B cell (primary cell): ENCODE measurements at regions not wholly inside any gene's neighbourhood (a gene's known extent, or its start where the extent isn't known, plus 50 kb on each side); places are given as distances from the start of the nearest gene placed in this dataset.

ENCODE experiments used
- ATAC-seq: fragments of 200-7000 bp; cut with Tn5 transposase; one replicate; pipeline ENCODE4 v1.10.0; 2021; ENCODE audit warnings: low read depth, mild to moderate bottlenecking, moderate number of reproducible peaks, moderate library complexity
- CTCF ChIA-PET: fragments of 350-600 bp; sonication (Branson Sonifier 250); formaldehyde crosslinking; loops from one replicate; lab custom pipeline; 2021; ENCODE audit warnings: antibody characterized with exemption, inconsistent platforms; lab: Charles Lee
- POLR2A ChIA-PET: fragments of 350-600 bp; sonication (Branson Sonifier 250); formaldehyde crosslinking; loops from one replicate; lab custom pipeline; 2021; ENCODE audit warnings: antibody characterized with exemption; lab: Charles Lee
- DNase-seq: peaks from one replicate; pipeline ENCODE4 v3.0.0; 2013
- H2AFZ ChIP-seq: 2 replicates; pipeline ENCODE4 v1.6.1; 2012; ENCODE audit warnings: mild to moderate bottlenecking, low read depth, low read length; ENCODE audit not compliant: insufficient read depth, poor library complexity, severe bottlenecking
- H3K27ac ChIP-seq, 2 donors: 1 replicate in 1 of 2; 2 replicates in 1 of 2; pipeline ENCODE4 v1.5.1; 2012 to 2013; ENCODE audit warnings: low read length in 2 of 2, mild to moderate bottlenecking in 2 of 2, moderate library complexity in 1 of 2
- H3K27me3 ChIP-seq, 4 experiments: fragments of 200-600 bp in 1 of 4; sonication (generic) in 1 of 4; replicated peaks in 1 of 4; 1 replicate in 2 of 4; 2 replicates in 2 of 4; pipeline versions ENCODE4 v1.6.1 to v1.7.0; 2013 to 2016; ENCODE audit warnings: low read length in 3 of 4, mild to moderate bottlenecking in 2 of 4, mixed read lengths in 1 of 4, moderate library complexity in 1 of 4; ENCODE audit not compliant: insufficient read depth in 4 of 4, control insufficient read depth in 3 of 4; ENCODE audit errors: control extremely low read depth in 1 of 4
- H3K36me3 ChIP-seq, 2 experiments: replicated peaks in 1 of 2; 1 replicate in 1 of 2; 2 replicates in 1 of 2; pipeline versions ENCODE4 v1.6.1 to v1.7.1; 2013; ENCODE audit warnings: low read length in 1 of 2; ENCODE audit not compliant: insufficient read depth in 2 of 2, control insufficient read depth in 1 of 2; ENCODE audit errors: control extremely low read depth in 1 of 2, extremely low read depth in 1 of 2
- H3K4me1 ChIP-seq, 2 donors: fragments of 200-600 bp in 1 of 2; sonication (generic) in 1 of 2; 1 replicate in 1 of 2; 2 replicates in 1 of 2; pipeline versions ENCODE4 v1.5.1 to v1.6.1; 2013 to 2017; ENCODE audit warnings: low read length in 2 of 2; ENCODE audit not compliant: control insufficient read depth in 2 of 2, insufficient read depth in 2 of 2
- H3K4me2 ChIP-seq: replicated peaks from 2 replicates; pipeline ENCODE3; 2012; ENCODE audit warnings: mild to moderate bottlenecking, low read depth, low read length; ENCODE audit not compliant: poor library complexity, severe bottlenecking
- H3K4me3 ChIP-seq, 5 experiments: fragments of 200-600 bp in 1 of 5; sonication (generic) in 1 of 5; 1 replicate in 3 of 5; 2 replicates in 2 of 5; pipeline versions ENCODE4 v1.5.1 to v1.7.0; 2011 to 2016; ENCODE audit warnings: low read length in 4 of 5, mild to moderate bottlenecking in 4 of 5, low read depth in 2 of 5, control low read depth in 1 of 5, moderate library complexity in 1 of 5; ENCODE audit not compliant: insufficient read depth in 1 of 5; ENCODE audit errors: control extremely low read depth in 1 of 5, extremely low read depth in 1 of 5
- H3K79me2 ChIP-seq: fragments of 200-600 bp; sonication (generic); one replicate; pipeline ENCODE4 v1.6.0; 2016; ENCODE audit warnings: low read length; ENCODE audit not compliant: control insufficient read depth, insufficient read depth
- H3K9ac ChIP-seq: fragments of 200-600 bp; sonication (generic); 2 replicates; pipeline ENCODE4 v1.6.1; 2017; ENCODE audit warnings: mild to moderate bottlenecking, low read length, moderate library complexity
- H3K9me3 ChIP-seq, 3 donors: one replicate each; pipeline versions ENCODE4 v1.6.1 to v1.7.1; 2013; ENCODE audit warnings: low read length in 2 of 3; ENCODE audit not compliant: control insufficient read depth in 2 of 3, insufficient read depth in 1 of 3; ENCODE audit errors: control extremely low read depth in 1 of 3
- H4K20me1 ChIP-seq: 2 replicates; pipeline ENCODE4 v1.6.0; 2012; ENCODE audit warnings: mild to moderate bottlenecking, low read length; ENCODE audit not compliant: insufficient read depth, control insufficient read depth, poor library complexity, severe bottlenecking
- H3K27ac Mint-ChIP-seq: one replicate; pipeline ENCODE4 v1.8.0; 2021; ENCODE audit warnings: mixed read lengths
- H3K27me3 Mint-ChIP-seq: one replicate; pipeline ENCODE4 v1.8.0; 2021; ENCODE audit warnings: mixed read lengths
- H3K4me1 Mint-ChIP-seq: one replicate; pipeline ENCODE4 v1.8.0; 2021; ENCODE audit warnings: mixed read lengths
- H3K4me3 Mint-ChIP-seq: one replicate; pipeline ENCODE4 v1.8.0; 2021; ENCODE audit warnings: mixed read lengths
- H3K9me3 Mint-ChIP-seq: one replicate; pipeline ENCODE4 v1.8.0; 2022; ENCODE audit warnings: mixed read lengths; ENCODE audit not compliant: insufficient read depth
- EZH2 ChIP-seq: IDR thresholded peaks from 2 replicates; pipeline ENCODE4 v1.6.1; 2012; ENCODE audit warnings: borderline replicate concordance, low read depth, mild to moderate bottlenecking, moderate library complexity, low read length; ENCODE audit not compliant: insufficient read depth, poor library complexity, severe bottlenecking
- WGBS: methylation state at CpG from one replicate; pipeline ENCODE4 v1.1.5; 2013; ENCODE audit warnings: missing lambda C conversion rate; ENCODE audit not compliant: insufficient coverage; 5-methylcytosine and 5-hydroxymethylcytosine counted together
- intact Hi-C: fragments of 100-400 bp; cut with micrococcal nuclease; formaldehyde crosslinking; loops from one replicate; pipeline ENCODE4 v1.10.0; 2022
- TF ChIP-seq, protein P1 (sequence below): fragments of 200-600 bp; IDR thresholded peaks from one replicate; pipeline ENCODE4 v1.8.0; 2022; ENCODE audit warnings: antibody characterized with exemption, mild to moderate bottlenecking

DNA sequence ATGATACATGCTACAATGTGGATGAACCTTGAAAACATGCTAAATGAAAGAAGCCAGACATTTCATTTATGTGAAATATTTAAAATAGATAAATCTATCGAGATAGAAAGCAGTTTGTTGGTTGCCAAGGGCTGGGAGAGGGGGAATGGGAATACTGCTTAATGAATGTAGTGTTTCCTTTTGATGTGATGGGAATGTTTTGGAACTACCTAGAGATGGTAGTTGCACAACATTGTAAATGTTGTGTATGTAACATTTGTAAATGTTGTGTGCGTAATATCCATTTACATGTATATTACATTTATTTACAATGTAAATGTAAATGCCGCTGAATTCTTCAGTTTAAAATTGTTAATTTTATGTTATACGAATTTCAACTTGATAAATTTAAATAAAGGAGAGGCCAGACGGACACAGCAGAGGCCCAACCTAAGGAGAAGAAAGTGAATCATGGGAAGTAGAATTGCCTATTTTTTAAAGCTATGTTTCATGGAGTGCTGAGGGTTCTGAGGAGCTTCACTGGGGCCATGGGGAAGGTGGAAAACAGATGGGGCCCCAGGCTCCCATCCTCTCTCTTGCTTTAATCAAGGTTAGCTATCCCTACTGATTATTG is 60.0 kb upstream of the TEX13D start:
- Histone ChIP-seq H3K4me2 (no peak overlapping the region), H2AFZ (no peak overlapping the region), H4K20me1 (no peaks in the 10 kb centered on the region), H3K36me3 (no peaks in the 10 kb centered on the region), H3K79me2 (no peaks in the 10 kb centered on the region), H3K4me3 (no peak overlapping the region), H3K9ac (no peak overlapping the region), H3K27me3 (no peaks in the 10 kb centered on the region), H3K9me3 (no peaks in the 10 kb centered on the region), H3K27ac (no peak overlapping the region), H3K4me1 (no peaks in the 10 kb centered on the region)
- ChIA-PET CTCF (no interaction called here), POLR2A (no interaction called here)
- WGBS, result no CpG with 5 or more reads among the region's 5 CpGs
- H3K4me1 Mint-ChIP-seq, result no peaks in the 10 kb centered on the region
- no peaks in the 10 kb centered on the region for H3K27me3 Mint-ChIP-seq
- ATAC-seq (no peak), DNase-seq (no peak)
- TF ChIP-seq EZH2, result no peak
- TF ChIP-seq, protein P1, sequence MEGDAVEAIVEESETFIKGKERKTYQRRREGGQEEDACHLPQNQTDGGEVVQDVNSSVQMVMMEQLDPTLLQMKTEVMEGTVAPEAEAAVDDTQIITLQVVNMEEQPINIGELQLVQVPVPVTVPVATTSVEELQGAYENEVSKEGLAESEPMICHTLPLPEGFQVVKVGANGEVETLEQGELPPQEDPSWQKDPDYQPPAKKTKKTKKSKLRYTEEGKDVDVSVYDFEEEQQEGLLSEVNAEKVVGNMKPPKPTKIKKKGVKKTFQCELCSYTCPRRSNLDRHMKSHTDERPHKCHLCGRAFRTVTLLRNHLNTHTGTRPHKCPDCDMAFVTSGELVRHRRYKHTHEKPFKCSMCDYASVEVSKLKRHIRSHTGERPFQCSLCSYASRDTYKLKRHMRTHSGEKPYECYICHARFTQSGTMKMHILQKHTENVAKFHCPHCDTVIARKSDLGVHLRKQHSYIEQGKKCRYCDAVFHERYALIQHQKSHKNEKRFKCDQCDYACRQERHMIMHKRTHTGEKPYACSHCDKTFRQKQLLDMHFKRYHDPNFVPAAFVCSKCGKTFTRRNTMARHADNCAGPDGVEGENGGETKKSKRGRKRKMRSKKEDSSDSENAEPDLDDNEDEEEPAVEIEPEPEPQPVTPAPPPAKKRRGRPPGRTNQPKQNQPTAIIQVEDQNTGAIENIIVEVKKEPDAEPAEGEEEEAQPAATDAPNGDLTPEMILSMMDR, result no peak
- no peak overlapping the region for H3K4me3 Mint-ChIP-seq
- intact Hi-C loops, result no loop called here
- no peak overlapping the region for H3K27ac Mint-ChIP-seq
- no peaks in the 10 kb centered on the region for H3K9me3 Mint-ChIP-seq

DNA sequence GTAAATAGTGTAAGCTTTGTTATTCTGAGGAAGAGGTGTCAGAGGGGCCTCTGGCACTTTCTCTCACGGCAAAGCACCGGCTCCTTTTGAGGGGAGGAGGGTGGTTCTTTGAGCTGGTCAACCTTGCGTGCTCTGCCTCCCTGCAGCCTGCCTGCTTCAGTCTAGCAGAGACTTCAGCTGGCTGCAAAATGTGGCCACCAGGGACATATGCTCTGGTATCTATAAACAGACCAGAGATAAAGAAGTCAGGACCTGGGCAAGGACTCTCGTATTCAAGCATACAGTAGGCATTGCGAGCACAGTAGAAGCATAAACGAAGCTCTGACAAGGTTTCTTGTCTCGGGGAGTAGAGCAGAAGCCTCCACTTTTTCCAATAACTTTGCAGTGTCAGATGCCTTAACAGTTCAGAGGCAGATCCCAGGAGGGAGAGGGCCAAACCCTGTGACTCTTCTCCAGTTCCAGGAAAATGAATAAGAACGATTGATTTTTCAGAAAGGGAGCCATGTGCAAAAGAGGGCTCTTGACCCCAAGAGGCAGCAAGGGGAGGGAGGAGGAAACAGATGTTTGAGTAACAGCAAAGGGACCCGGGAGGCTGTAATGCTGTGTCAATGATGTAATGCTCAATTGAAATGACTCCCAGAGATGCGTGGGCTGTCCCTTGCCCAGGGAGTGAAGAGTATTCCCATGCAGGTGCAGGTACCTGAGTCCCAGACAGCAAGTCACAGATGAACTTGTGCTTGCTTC is 57.9 kb upstream of the TEX13D start:
- no peak overlapping the region for H3K27ac Mint-ChIP-seq
- DNase-seq, result no peak
- no peak overlapping the region for H2AFZ ChIP-seq
- H3K27ac ChIP-seq, result no peak overlapping the region
- ChIA-PET CTCF (no interaction called here), POLR2A (no interaction called here)
- H3K4me1 ChIP-seq, result no peaks in the 10 kb centered on the region
- no peaks in the 10 kb centered on the region for H3K27me3 Mint-ChIP-seq
- no peaks in the 10 kb centered on the region for H3K36me3 ChIP-seq
- no peak for ATAC-seq
- 63% methylated on average over 8 of the region's 10 CpGs for WGBS
- H3K9me3 Mint-ChIP-seq, result no peaks in the 10 kb centered on the region
- H3K27me3 ChIP-seq, result no peaks in the 10 kb centered on the region
- H3K4me2 ChIP-seq, result no peak overlapping the region
- no peaks in the 10 kb centered on the region for H3K4me1 Mint-ChIP-seq
- no peaks in the 10 kb centered on the region for H4K20me1 ChIP-seq
- H3K79me2 ChIP-seq, result no peaks in the 10 kb centered on the region
- H3K9ac ChIP-seq, result no peak overlapping the region
- no peak for TF ChIP-seq EZH2
- TF ChIP-seq, protein P1, result no peak
- intact Hi-C loops, result no loop called here
- H3K4me3 Mint-ChIP-seq, result no peak overlapping the region
- H3K9me3 ChIP-seq, result no peaks in the 10 kb centered on the region
- no peak overlapping the region for H3K4me3 ChIP-seq
